ENCODE measurements at regions not wholly inside any gene's neighbourhood (a gene's known extent, or its start where the extent isn't known, plus 50 kb on each side); places are given as distances from the start of the nearest gene placed in this dataset.
"Not testable (repeated sequence)": the region's sequence is repeated elsewhere in the genome, so short reads cannot be mapped to it uniquely, and the experiment has no call there.

- DNase-seq (ENCODE audit: low read depth) = no peak
These were observed 703.4 kb upstream of the LINC00305 start for GRCh38 chr18:64852281-64852680.

- DNase-seq (ENCODE audit: low read depth) = peak; percentile 49
These were observed 702.8 kb upstream of the LINC00305 start for GRCh38 chr18:64851726-64852125.

GRCh38 chr18:64850791-64851190 is 701.9 kb upstream of the LINC00305 start:
- DNase-seq (ENCODE audit: low read depth) = no peak

GRCh38 chr18:64840911-64841701 is 692.2 kb upstream of the LINC00305 start:
- DNase-seq (ENCODE audit: low read depth) = no peak

- no peak for DNase-seq (ENCODE audit: low read depth)
These were observed 661.5 kb upstream of the LINC00305 start for GRCh38 chr18:64810354-64810753.

- no peak for DNase-seq (ENCODE audit: low read depth)
These were observed 660.9 kb upstream of the LINC00305 start for GRCh38 chr18:64809801-64810200.

GRCh38 chr18:64807560-64807959 is 658.7 kb upstream of the LINC00305 start:
- DNase-seq (ENCODE audit: low read depth) = no peak

GRCh38 chr18:64806691-64807090 is 657.8 kb upstream of the LINC00305 start:
- no peak for DNase-seq (ENCODE audit: low read depth)

GRCh38 chr18:64806232-64806631 is 657.3 kb upstream of the LINC00305 start:
- no peak for DNase-seq (ENCODE audit: low read depth)

GRCh38 chr18:64803471-64803870 is 654.6 kb upstream of the LINC00305 start:
- no peak for DNase-seq (ENCODE audit: low read depth)

- DNase-seq (ENCODE audit: low read depth) = no peak
These were observed 651.3 kb upstream of the LINC00305 start for GRCh38 chr18:64800151-64800550.

GRCh38 chr18:64799376-64799775 is 650.5 kb upstream of the LINC00305 start:
- no peak for DNase-seq (ENCODE audit: low read depth)

GRCh38 chr18:64791236-64791635 is 642.3 kb upstream of the LINC00305 start:
- no peak for DNase-seq (ENCODE audit: low read depth)

GRCh38 chr18:64785686-64786085 is 636.8 kb upstream of the LINC00305 start:
- no peak for DNase-seq (ENCODE audit: low read depth)

GRCh38 chr18:64777556-64777955 is 628.7 kb upstream of the LINC00305 start:
- no peak for DNase-seq (ENCODE audit: low read depth)

GRCh38 chr18:64765908-64766307 is 617.0 kb upstream of the LINC00305 start:
- DNase-seq (ENCODE audit: low read depth) = no peak

GRCh38 chr18:64752707-64753106 is 603.8 kb upstream of the LINC00305 start:
- no peak for DNase-seq (ENCODE audit: low read depth)

GRCh38 chr18:64749884-64750283 is 601.0 kb upstream of the LINC00305 start:
- no peak for DNase-seq (ENCODE audit: low read depth)

- no peak for DNase-seq (ENCODE audit: low read depth)
These were observed 598.9 kb upstream of the LINC00305 start for GRCh38 chr18:64747803-64748202.

GRCh38 chr18:64742898-64743297 is 594.0 kb upstream of the LINC00305 start:
- no peak for DNase-seq (ENCODE audit: low read depth)

- no peak for DNase-seq (ENCODE audit: low read depth)
These were observed 585.2 kb upstream of the LINC00305 start for GRCh38 chr18:64734063-64734462.

- DNase-seq (ENCODE audit: low read depth) = not testable (repeated sequence)
These were observed 576.8 kb upstream of the LINC00305 start for GRCh38 chr18:64725657-64726056.

GRCh38 chr18:64720781-64721464 is 572.0 kb upstream of the LINC00305 start:
- no peak for DNase-seq (ENCODE audit: low read depth)

Data from RPMI7951 (cell line).